ENCODE measurements at regions not wholly inside any gene's neighbourhood (a gene's known extent, or its start where the extent isn't known, plus 50 kb on each side); places are given as distances from the start of the nearest gene placed in this dataset.
A peak's percentile ranks its signal among the peaks of the same experiment; 100 is the strongest.

DNA sequence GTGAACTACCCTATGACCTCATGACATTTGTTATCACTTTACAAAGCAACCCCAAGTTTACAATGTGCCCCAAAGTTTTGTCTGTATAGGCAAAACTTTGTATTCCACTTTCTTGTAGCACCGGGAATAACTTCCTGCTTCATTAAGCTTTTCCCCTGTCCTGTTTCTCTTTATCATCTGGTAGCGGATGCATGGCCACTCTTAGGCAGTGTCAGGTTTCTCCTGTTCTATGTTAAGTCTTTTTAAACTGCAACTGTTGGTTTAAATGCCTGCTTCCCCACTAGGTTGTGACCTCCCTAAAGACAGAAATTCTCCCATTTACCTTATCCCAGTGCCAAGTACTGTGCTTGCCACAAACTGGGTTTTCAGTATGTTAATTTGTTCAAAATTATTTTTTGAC, 433.6 kb upstream of the DPH6 start:
- Histone ChIP-seq H3K4me3 (no peak overlapping the region), H3K36me3 (no peaks in the 10 kb centered on the region), H3K27me3 (no peaks in the 10 kb centered on the region), H3K4me1 (no peaks in the 10 kb centered on the region), H3K9me3 (no peaks in the 10 kb centered on the region), H3K27ac (no peak overlapping the region)
- no peak for DNase-seq (ENCODE audit: low spot score in 2 of 2)
- 80 to 86% methylated on average over 2 of the region's 2 CpGs for WGBS, 2 donors
- TF ChIP-seq, protein P1, sequence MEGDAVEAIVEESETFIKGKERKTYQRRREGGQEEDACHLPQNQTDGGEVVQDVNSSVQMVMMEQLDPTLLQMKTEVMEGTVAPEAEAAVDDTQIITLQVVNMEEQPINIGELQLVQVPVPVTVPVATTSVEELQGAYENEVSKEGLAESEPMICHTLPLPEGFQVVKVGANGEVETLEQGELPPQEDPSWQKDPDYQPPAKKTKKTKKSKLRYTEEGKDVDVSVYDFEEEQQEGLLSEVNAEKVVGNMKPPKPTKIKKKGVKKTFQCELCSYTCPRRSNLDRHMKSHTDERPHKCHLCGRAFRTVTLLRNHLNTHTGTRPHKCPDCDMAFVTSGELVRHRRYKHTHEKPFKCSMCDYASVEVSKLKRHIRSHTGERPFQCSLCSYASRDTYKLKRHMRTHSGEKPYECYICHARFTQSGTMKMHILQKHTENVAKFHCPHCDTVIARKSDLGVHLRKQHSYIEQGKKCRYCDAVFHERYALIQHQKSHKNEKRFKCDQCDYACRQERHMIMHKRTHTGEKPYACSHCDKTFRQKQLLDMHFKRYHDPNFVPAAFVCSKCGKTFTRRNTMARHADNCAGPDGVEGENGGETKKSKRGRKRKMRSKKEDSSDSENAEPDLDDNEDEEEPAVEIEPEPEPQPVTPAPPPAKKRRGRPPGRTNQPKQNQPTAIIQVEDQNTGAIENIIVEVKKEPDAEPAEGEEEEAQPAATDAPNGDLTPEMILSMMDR (IDR thresholded peaks at IDR 0.05) = no peak
- no peak for TF ChIP-seq POLR2A (IDR thresholded peaks at IDR 0.05)
- no peak for TF ChIP-seq EP300 (IDR thresholded peaks at IDR 0.05)

DNA sequence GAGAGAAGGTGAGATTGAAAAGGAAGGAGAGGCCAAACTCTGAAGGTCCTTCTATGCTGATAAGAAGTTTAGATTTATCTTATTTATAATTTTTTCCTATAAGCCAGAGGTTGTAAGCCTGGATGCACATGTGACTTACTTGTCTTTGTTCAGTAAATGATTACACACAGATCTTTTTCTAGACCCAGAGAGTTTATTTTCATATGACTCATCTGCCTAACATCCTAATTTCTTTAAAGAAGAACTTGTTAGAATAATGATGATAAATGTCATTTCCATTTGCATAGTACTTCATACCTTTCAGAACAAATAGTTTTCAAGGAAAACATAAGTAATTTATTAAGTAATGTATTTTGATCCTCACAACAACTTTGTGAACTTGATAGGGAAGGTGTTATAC, 434.8 kb upstream of the DPH6 start:
- DNase-seq (ENCODE audit: low spot score in 2 of 2) = no peak
- Histone ChIP-seq H3K27me3 (no peaks in the 10 kb centered on the region), H3K36me3 (no peaks in the 10 kb centered on the region), H3K4me3 (no peak overlapping the region), H3K4me1 (peaks cover 0 to 6% (median 0%) of the 10 kb centered on the region in 4 donors), H3K27ac (no peak overlapping the region), H3K9me3 (no peaks in the 10 kb centered on the region)
- TF ChIP-seq POLR2A (IDR thresholded peaks at IDR 0.05) = no peak
- TF ChIP-seq EP300 (IDR thresholded peaks at IDR 0.05) = no peak
- TF ChIP-seq, protein P1 (IDR thresholded peaks at IDR 0.05) = no peak

DNA sequence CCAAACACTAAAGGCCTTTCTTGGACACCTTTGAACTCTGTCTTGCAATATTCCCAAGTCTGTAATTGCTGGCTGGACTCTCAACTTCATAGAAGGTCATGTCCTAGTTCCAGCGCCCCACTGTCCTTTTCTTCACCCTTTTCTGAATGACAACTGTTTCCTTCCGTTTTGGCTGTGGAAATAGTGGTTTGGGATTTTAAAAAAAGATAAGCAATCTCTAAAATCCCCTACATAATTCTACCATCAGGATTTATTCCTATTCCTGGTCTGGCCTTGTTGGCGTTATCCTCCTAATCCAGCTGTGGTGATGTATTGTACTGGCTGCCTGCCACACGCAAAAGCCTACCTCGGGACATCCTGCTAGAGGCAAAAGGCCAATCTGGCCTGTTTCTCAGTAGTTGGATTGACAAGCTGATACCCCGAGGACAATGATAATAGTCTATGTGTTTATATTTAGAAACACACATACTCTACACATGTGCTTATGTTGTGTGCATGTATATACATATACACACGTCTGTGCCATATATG, 440.3 kb upstream of the DPH6 start:
- 14 to 20% methylated on average over 7 of the region's 7 CpGs for WGBS, 2 donors
- H3K9me3 ChIP-seq = no peaks in the 10 kb centered on the region
- no peak overlapping the region for H3K27ac ChIP-seq
- peaks cover 0 to 25% (median 5%) of the 10 kb centered on the region in 4 donors for H3K4me1 ChIP-seq
- no peak overlapping the region for H3K4me3 ChIP-seq
- DNase-seq (ENCODE audit: low spot score in 2 of 2) = peak in 1 of 2 donors; percentile 9
- H3K36me3 ChIP-seq = no peaks in the 10 kb centered on the region
- H3K27me3 ChIP-seq = no peaks in the 10 kb centered on the region
- TF ChIP-seq POLR2A (IDR thresholded peaks at IDR 0.05) (no peak), EP300 (IDR thresholded peaks at IDR 0.05) (no peak)
- TF ChIP-seq, protein P1 (IDR thresholded peaks at IDR 0.05) = no peak

DNA sequence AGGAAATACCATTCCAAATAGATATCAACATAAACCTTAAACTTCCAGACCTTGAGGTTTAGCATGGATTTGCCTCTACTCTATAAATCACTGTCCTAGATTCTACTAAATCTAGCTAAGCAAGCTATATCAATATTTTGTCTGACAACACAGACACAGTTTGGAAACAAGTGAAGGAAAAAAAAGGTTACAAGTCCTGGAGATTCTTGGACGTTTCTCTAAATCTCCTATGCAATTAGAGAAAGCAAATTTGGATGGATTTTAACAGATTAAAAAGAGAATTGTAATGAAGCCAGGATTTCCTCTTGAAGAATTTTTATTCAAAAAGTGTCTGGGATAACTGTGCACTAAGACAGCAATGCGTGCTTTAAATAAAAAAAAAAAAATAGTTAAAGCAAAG, 441.1 kb upstream of the DPH6 start:
- Histone ChIP-seq H3K4me1 (peaks cover 0 to 25% (median 5%) of the 10 kb centered on the region in 4 donors), H3K27ac (no peak overlapping the region), H3K27me3 (no peaks in the 10 kb centered on the region), H3K4me3 (no peak overlapping the region), H3K36me3 (no peaks in the 10 kb centered on the region), H3K9me3 (no peaks in the 10 kb centered on the region)
- TF ChIP-seq POLR2A (IDR thresholded peaks at IDR 0.05) = no peak
- no peak for TF ChIP-seq EP300 (IDR thresholded peaks at IDR 0.05)
- TF ChIP-seq, protein P1 (IDR thresholded peaks at IDR 0.05) = no peak
- DNase-seq (ENCODE audit: low spot score in 2 of 2) = no peak
- 28 to 35% methylated on average over 2 of the region's 2 CpGs for WGBS, 2 donors

DNA sequence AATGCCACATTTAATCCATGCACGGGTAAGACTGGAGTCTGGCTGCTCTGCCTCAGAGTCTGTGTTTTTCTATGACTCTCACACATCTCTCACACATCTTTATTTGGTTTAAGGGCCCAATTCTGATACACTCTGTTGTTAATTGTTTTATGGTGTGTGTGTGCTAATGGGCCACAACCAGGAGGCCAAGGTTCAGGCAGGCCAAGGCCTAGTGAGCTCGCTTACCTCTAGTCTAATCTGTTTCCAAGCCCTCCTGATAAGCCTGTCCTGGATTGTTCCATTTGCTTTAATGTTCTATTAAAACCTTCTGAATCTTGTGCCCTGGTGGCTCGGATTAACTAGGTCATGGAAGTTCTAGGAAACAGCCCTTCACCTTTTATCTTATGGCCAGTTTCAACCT, 445.4 kb upstream of the DPH6 start:
- Histone ChIP-seq H3K9me3 (no peaks in the 10 kb centered on the region), H3K4me1 (peaks cover 0 to 13% (median 2%) of the 10 kb centered on the region in 4 donors), H3K27ac (no peak overlapping the region), H3K4me3 (no peak overlapping the region), H3K36me3 (no peaks in the 10 kb centered on the region), H3K27me3 (no peaks in the 10 kb centered on the region)
- WGBS, 2 donors = 82 to 91% methylated on average over 3 of the region's 3 CpGs
- DNase-seq (ENCODE audit: low spot score in 2 of 2) = no peak
- TF ChIP-seq POLR2A (IDR thresholded peaks at IDR 0.05) = no peak

DNA sequence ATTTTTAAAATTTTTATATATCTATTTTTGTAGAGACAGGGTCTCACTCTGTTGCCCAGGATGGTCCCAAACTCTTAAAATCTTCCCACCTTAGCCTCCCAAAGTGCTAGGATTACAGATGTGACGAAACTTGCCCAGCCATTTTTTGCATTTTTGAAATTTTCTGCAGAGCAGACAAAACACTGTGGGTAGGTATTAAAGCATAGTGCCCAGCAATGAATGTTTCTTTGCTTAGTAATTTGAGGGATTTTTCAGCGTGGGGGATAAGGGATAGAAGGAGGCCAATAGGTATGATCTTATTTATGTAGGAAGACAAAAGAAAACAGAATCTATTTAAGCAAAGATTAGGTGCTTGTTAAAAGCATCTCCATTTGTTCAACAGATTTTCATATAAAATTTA, 446.8 kb upstream of the DPH6 start:
- DNase-seq (ENCODE audit: low spot score in 2 of 2) = no peak
- TF ChIP-seq, protein P1 (IDR thresholded peaks at IDR 0.05) = no peak
- TF ChIP-seq POLR2A (IDR thresholded peaks at IDR 0.05) = no peak
- TF ChIP-seq EP300 (IDR thresholded peaks at IDR 0.05) = no peak
- Histone ChIP-seq H3K4me1 (no peaks in the 10 kb centered on the region), H3K36me3 (no peaks in the 10 kb centered on the region), H3K27me3 (no peaks in the 10 kb centered on the region), H3K4me3 (no peak overlapping the region), H3K9me3 (no peaks in the 10 kb centered on the region), H3K27ac (no peak overlapping the region)
- WGBS, 2 donors = 83 to 89% methylated on average over 2 of the region's 2 CpGs

All from tibial nerve (tissue), 4 donors.